ENCODE measurements at regions not wholly inside any gene's neighbourhood (a gene's known extent, or its start where the extent isn't known, plus 50 kb on each side); places are given as distances from the start of the nearest gene placed in this dataset.

- H3K4me3 Mint-ChIP-seq = no peak overlapping the region
- no peaks in the 10 kb centered on the region for H3K4me1 Mint-ChIP-seq
- DNase-seq (ENCODE audit: low read depth, low spot score) = no peak
- no peaks in the 10 kb centered on the region for H3K27me3 Mint-ChIP-seq (ENCODE audit: low read depth)
- no peaks in the 10 kb centered on the region for H3K9me3 Mint-ChIP-seq
- no peak overlapping the region for H3K27ac Mint-ChIP-seq (ENCODE audit: unreplicated experiment)
- no peaks in the 10 kb centered on the region for H3K36me3 Mint-ChIP-seq (ENCODE audit: low read depth)
- TF ChIP-seq, protein P1, sequence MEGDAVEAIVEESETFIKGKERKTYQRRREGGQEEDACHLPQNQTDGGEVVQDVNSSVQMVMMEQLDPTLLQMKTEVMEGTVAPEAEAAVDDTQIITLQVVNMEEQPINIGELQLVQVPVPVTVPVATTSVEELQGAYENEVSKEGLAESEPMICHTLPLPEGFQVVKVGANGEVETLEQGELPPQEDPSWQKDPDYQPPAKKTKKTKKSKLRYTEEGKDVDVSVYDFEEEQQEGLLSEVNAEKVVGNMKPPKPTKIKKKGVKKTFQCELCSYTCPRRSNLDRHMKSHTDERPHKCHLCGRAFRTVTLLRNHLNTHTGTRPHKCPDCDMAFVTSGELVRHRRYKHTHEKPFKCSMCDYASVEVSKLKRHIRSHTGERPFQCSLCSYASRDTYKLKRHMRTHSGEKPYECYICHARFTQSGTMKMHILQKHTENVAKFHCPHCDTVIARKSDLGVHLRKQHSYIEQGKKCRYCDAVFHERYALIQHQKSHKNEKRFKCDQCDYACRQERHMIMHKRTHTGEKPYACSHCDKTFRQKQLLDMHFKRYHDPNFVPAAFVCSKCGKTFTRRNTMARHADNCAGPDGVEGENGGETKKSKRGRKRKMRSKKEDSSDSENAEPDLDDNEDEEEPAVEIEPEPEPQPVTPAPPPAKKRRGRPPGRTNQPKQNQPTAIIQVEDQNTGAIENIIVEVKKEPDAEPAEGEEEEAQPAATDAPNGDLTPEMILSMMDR (conservative IDR thresholded peaks at IDR 0.05) = no peak
Measured at GRCh38 chr5:64015824-64016223, 53.6 kb upstream of the HTR1A start.

All from neural crest cell (in vitro differentiated cells).